ENCODE measurements at regions not wholly inside any gene's neighbourhood (a gene's known extent, or its start where the extent isn't known, plus 50 kb on each side); places are given as distances from the start of the nearest gene placed in this dataset.

- Histone ChIP-seq H3K36me3 (ENCODE audit: control insufficient read depth in 1 of 2, insufficient read depth in 2 of 2, low read length in 1 of 2) (no peaks in the 10 kb centered on the region), H3K27me3 (ENCODE audit: control insufficient read depth in 1 of 2, insufficient read depth in 2 of 2, low read length in 1 of 2) (no peaks in the 10 kb centered on the region), H3K4me1 (ENCODE audit: control insufficient read depth in 1 of 2, insufficient read depth in 2 of 2, low read length in 2 of 2) (peaks cover 6 to 17% of the 10 kb centered on the region in 2 donors), H3K27ac (ENCODE audit: low read depth in 1 of 2, low read length in 2 of 2) (peak overlapping the region; percentile 57 to 89), H3K9me3 (ENCODE audit: control insufficient read depth, low read length) (no peaks in the 10 kb centered on the region), H3K4me3 (ENCODE audit: low read length in 2 of 2) (no peak overlapping the region)
- intact Hi-C loops (cut with DNase I) = loop anchor here (5.0 to 10.0 kb wide), 4 partner anchors 332 to 646 kb away; partner anchors contain the start of gene PLPP3 (in 1 of the 2)
- WGBS, 2 donors = 0 to 8% methylated on average over 1 of the region's 1 CpG
- ATAC-seq (ENCODE audit: low FRiP score) = no peak
- no peak for DNase-seq
Observed at GRCh38 chr1:56073206-56073605, 506.2 kb downstream of the PLPP3 start.

GRCh38 chr1:56072310-56072709, 507.1 kb downstream of the PLPP3 start:
- ATAC-seq (ENCODE audit: low FRiP score) (no peak), DNase-seq (no peak)
- intact Hi-C loops (cut with DNase I) = loop anchor here (5.0 to 10.0 kb wide), 4 partner anchors 332 to 645 kb away; partner anchors contain the start of gene PLPP3 (in 1 of the 2)
- Histone ChIP-seq H3K9me3 (ENCODE audit: control insufficient read depth, low read length) (no peaks in the 10 kb centered on the region), H3K4me1 (ENCODE audit: control insufficient read depth in 1 of 2, insufficient read depth in 2 of 2, low read length in 2 of 2) (peaks cover 6 to 17% of the 10 kb centered on the region in 2 donors), H3K27me3 (ENCODE audit: control insufficient read depth in 1 of 2, insufficient read depth in 2 of 2, low read length in 1 of 2) (no peaks in the 10 kb centered on the region), H3K36me3 (ENCODE audit: control insufficient read depth in 1 of 2, insufficient read depth in 2 of 2, low read length in 1 of 2) (no peaks in the 10 kb centered on the region), H3K27ac (ENCODE audit: low read depth in 1 of 2, low read length in 2 of 2) (peak overlapping the region; percentile 68 to 87), H3K4me3 (ENCODE audit: low read length in 2 of 2) (no peak overlapping the region)
- 76 to 79% methylated on average over 1 of the region's 1 CpG for WGBS, 2 donors

GRCh38 chr1:56071351-56071750, 508.0 kb downstream of the PLPP3 start:
- DNase-seq (no peak), ATAC-seq (ENCODE audit: low FRiP score) (no peak)
- Histone ChIP-seq H3K27me3 (ENCODE audit: control insufficient read depth in 1 of 2, insufficient read depth in 2 of 2, low read length in 1 of 2) (no peaks in the 10 kb centered on the region), H3K9me3 (ENCODE audit: control insufficient read depth, low read length) (no peaks in the 10 kb centered on the region), H3K27ac (ENCODE audit: low read depth in 1 of 2, low read length in 2 of 2) (peak overlapping the region in 1 of 2 donors; percentile 43), H3K36me3 (ENCODE audit: control insufficient read depth in 1 of 2, insufficient read depth in 2 of 2, low read length in 1 of 2) (no peaks in the 10 kb centered on the region), H3K4me1 (ENCODE audit: control insufficient read depth in 1 of 2, insufficient read depth in 2 of 2, low read length in 2 of 2) (peaks cover 9 to 22% of the 10 kb centered on the region in 2 donors), H3K4me3 (ENCODE audit: low read length in 2 of 2) (no peak overlapping the region)
- 95% methylated on average over 3 of the region's 3 CpGs for WGBS, 2 donors
- intact Hi-C loops (cut with DNase I) = loop anchor here (5.0 to 10.0 kb wide), 4 partner anchors 333 to 644 kb away; partner anchors contain the start of gene PLPP3 (in 1 of the 2)

- H3K27me3 ChIP-seq (ENCODE audit: control insufficient read depth in 1 of 2, insufficient read depth in 2 of 2, low read length in 1 of 2) = no peaks in the 10 kb centered on the region
- intact Hi-C loops (cut with DNase I) = loop anchor here (5.0 to 10.0 kb wide), 4 partner anchors 334 to 643 kb away; partner anchors contain the start of gene PLPP3 (in 1 of the 2)
- no peak overlapping the region for H3K4me3 ChIP-seq (ENCODE audit: low read length in 2 of 2)
- WGBS, 2 donors = 36 to 51% methylated on average over 1 of the region's 1 CpG
- DNase-seq (no peak), ATAC-seq (ENCODE audit: low FRiP score) (no peak)
- H3K36me3 ChIP-seq (ENCODE audit: control insufficient read depth in 1 of 2, insufficient read depth in 2 of 2, low read length in 1 of 2) = no peaks in the 10 kb centered on the region
- H3K4me1 ChIP-seq (ENCODE audit: control insufficient read depth in 1 of 2, insufficient read depth in 2 of 2, low read length in 2 of 2) = peaks cover 11 to 29% of the 10 kb centered on the region in 2 donors
- no peaks in the 10 kb centered on the region for H3K9me3 ChIP-seq (ENCODE audit: control insufficient read depth, low read length)
- H3K27ac ChIP-seq (ENCODE audit: low read depth in 1 of 2, low read length in 2 of 2) = no peak overlapping the region
Observed at GRCh38 chr1:56070601-56071000, 508.8 kb downstream of the PLPP3 start.

- Histone ChIP-seq H3K27ac (ENCODE audit: low read depth in 1 of 2, low read length in 2 of 2) (peak overlapping the region in 1 of 2 donors; percentile 47), H3K4me1 (ENCODE audit: control insufficient read depth in 1 of 2, insufficient read depth in 2 of 2, low read length in 2 of 2) (peaks cover 11 to 29% of the 10 kb centered on the region in 2 donors), H3K36me3 (ENCODE audit: control insufficient read depth in 1 of 2, insufficient read depth in 2 of 2, low read length in 1 of 2) (no peaks in the 10 kb centered on the region), H3K27me3 (ENCODE audit: control insufficient read depth in 1 of 2, insufficient read depth in 2 of 2, low read length in 1 of 2) (no peaks in the 10 kb centered on the region), H3K9me3 (ENCODE audit: control insufficient read depth, low read length) (no peaks in the 10 kb centered on the region), H3K4me3 (ENCODE audit: low read length in 2 of 2) (no peak overlapping the region)
- intact Hi-C loops (cut with DNase I) = loop anchor here (5.0 to 10.0 kb wide), 5 partner anchors 335 to 643 kb away; partner anchors contain the start of gene PLPP3 (in 1 of the 2)
- DNase-seq = no peak
- 94 to 97% methylated on average over 1 of the region's 1 CpG for WGBS, 2 donors
- ATAC-seq (ENCODE audit: low FRiP score) = no peak
Observed at GRCh38 chr1:56069824-56070223, 509.5 kb downstream of the PLPP3 start.

GRCh38 chr1:56068908-56069307, 510.5 kb downstream of the PLPP3 start:
- H3K9me3 ChIP-seq (ENCODE audit: control insufficient read depth, low read length) = no peaks in the 10 kb centered on the region
- ATAC-seq (ENCODE audit: low FRiP score) (no peak), DNase-seq (no peak)
- no peak overlapping the region for H3K4me3 ChIP-seq (ENCODE audit: low read length in 2 of 2)
- H3K27me3 ChIP-seq (ENCODE audit: control insufficient read depth in 1 of 2, insufficient read depth in 2 of 2, low read length in 1 of 2) = no peaks in the 10 kb centered on the region
- H3K27ac ChIP-seq (ENCODE audit: low read depth in 1 of 2, low read length in 2 of 2) = peak overlapping the region in 1 of 2 donors; percentile 90
- H3K36me3 ChIP-seq (ENCODE audit: control insufficient read depth in 1 of 2, insufficient read depth in 2 of 2, low read length in 1 of 2) = no peaks in the 10 kb centered on the region
- 0% methylated on average over 1 of the region's 1 CpG for WGBS, 2 donors
- intact Hi-C loops (cut with DNase I) = loop anchor here in 1 of 2 donors (10.0 kb wide), 1 partner anchor 624 kb away; no protein-coding TSS in a partner anchor
- peaks cover 7 to 29% of the 10 kb centered on the region in 2 donors for H3K4me1 ChIP-seq (ENCODE audit: control insufficient read depth in 1 of 2, insufficient read depth in 2 of 2, low read length in 2 of 2)

GRCh38 chr1:56068210-56068609, 511.2 kb downstream of the PLPP3 start:
- WGBS, 2 donors = 7 to 14% methylated on average over 6 of the region's 6 CpGs
- peaks cover 7 to 25% of the 10 kb centered on the region in 2 donors for H3K4me1 ChIP-seq (ENCODE audit: control insufficient read depth in 1 of 2, insufficient read depth in 2 of 2, low read length in 2 of 2)
- H3K27ac ChIP-seq (ENCODE audit: low read depth in 1 of 2, low read length in 2 of 2) = peak overlapping the region; percentile 28 to 87
- no peak overlapping the region for H3K4me3 ChIP-seq (ENCODE audit: low read length in 2 of 2)
- no peak for DNase-seq
- intact Hi-C loops (cut with DNase I) = loop anchor here in 1 of 2 donors (10.0 kb wide), 1 partner anchor 623 kb away; no protein-coding TSS in a partner anchor
- no peak for ATAC-seq (ENCODE audit: low FRiP score)
- H3K27me3 ChIP-seq (ENCODE audit: control insufficient read depth in 1 of 2, insufficient read depth in 2 of 2, low read length in 1 of 2) = no peaks in the 10 kb centered on the region
- no peaks in the 10 kb centered on the region for H3K36me3 ChIP-seq (ENCODE audit: control insufficient read depth in 1 of 2, insufficient read depth in 2 of 2, low read length in 1 of 2)
- H3K9me3 ChIP-seq (ENCODE audit: control insufficient read depth, low read length) = no peaks in the 10 kb centered on the region

GRCh38 chr1:56065729-56066128, 513.6 kb downstream of the PLPP3 start:
- H3K4me1 ChIP-seq (ENCODE audit: control insufficient read depth in 1 of 2, insufficient read depth in 2 of 2, low read length in 2 of 2) = peaks cover 5 to 17% of the 10 kb centered on the region in 2 donors
- 52 to 71% methylated on average over 3 of the region's 3 CpGs for WGBS, 2 donors
- intact Hi-C loops (cut with DNase I) = loop anchor here in 1 of 2 donors (10.0 kb wide), 1 partner anchor 621 kb away; no protein-coding TSS in a partner anchor

GRCh38 chr1:56064705-56065104, 514.7 kb downstream of the PLPP3 start:
- H3K9me3 ChIP-seq (ENCODE audit: control insufficient read depth, low read length) = no peaks in the 10 kb centered on the region
- no peak overlapping the region for H3K4me3 ChIP-seq (ENCODE audit: low read length in 2 of 2)
- intact Hi-C loops (cut with DNase I) = loop anchor here in 1 of 2 donors (10.0 kb wide), 1 partner anchor 620 kb away; no protein-coding TSS in a partner anchor
- no peak for DNase-seq
- H3K27ac ChIP-seq (ENCODE audit: low read depth in 1 of 2, low read length in 2 of 2) = no peak overlapping the region
- no peaks in the 10 kb centered on the region for H3K36me3 ChIP-seq (ENCODE audit: control insufficient read depth in 1 of 2, insufficient read depth in 2 of 2, low read length in 1 of 2)
- ATAC-seq (ENCODE audit: low FRiP score) = no peak
- H3K27me3 ChIP-seq (ENCODE audit: control insufficient read depth in 1 of 2, insufficient read depth in 2 of 2, low read length in 1 of 2) = no peaks in the 10 kb centered on the region
- WGBS, 2 donors = 81 to 85% methylated on average over 3 of the region's 3 CpGs
- H3K4me1 ChIP-seq (ENCODE audit: control insufficient read depth in 1 of 2, insufficient read depth in 2 of 2, low read length in 2 of 2) = peaks cover 5 to 16% of the 10 kb centered on the region in 2 donors

More at GRCh38 chr1:56065729-56066128, 513.6 kb downstream of the PLPP3 start:
- no peaks in the 10 kb centered on the region for H3K9me3 ChIP-seq (ENCODE audit: control insufficient read depth, low read length)
- no peak for DNase-seq
- H3K4me3 ChIP-seq (ENCODE audit: low read length in 2 of 2) = no peak overlapping the region
- H3K27ac ChIP-seq (ENCODE audit: low read depth in 1 of 2, low read length in 2 of 2) = no peak overlapping the region
- no peaks in the 10 kb centered on the region for H3K27me3 ChIP-seq (ENCODE audit: control insufficient read depth in 1 of 2, insufficient read depth in 2 of 2, low read length in 1 of 2)
- ATAC-seq (ENCODE audit: low FRiP score) = no peak
- H3K36me3 ChIP-seq (ENCODE audit: control insufficient read depth in 1 of 2, insufficient read depth in 2 of 2, low read length in 1 of 2) = no peaks in the 10 kb centered on the region

Measured in aorta (tissue), 5 donors.